T-helper 1 cell treated with Interleukin-12 subunit alpha and Interleukin-12 subunit beta and Interleukin-4 antibody, amounts not matched to agents 30 μg/mL and 1 μg/mL, for 36 hours (primary cell): ENCODE measurements at regions not wholly inside any gene's neighbourhood (a gene's known extent, or its start where the extent isn't known, plus 50 kb on each side); places are given as distances from the start of the nearest gene placed in this dataset.

Experiments used
- H3K27ac Mint-ChIP-seq: one replicate; pipeline ENCODE4 v1.8.0; 2021; ENCODE audit warnings: mild to moderate bottlenecking, mixed read lengths
- H3K27me3 Mint-ChIP-seq: one replicate; pipeline ENCODE4 v1.8.0; 2021; ENCODE audit warnings: low read depth, mixed read lengths
- H3K36me3 Mint-ChIP-seq: one replicate; pipeline ENCODE4 v1.8.0; 2021; ENCODE audit warnings: low read depth, mixed read lengths
- H3K4me1 Mint-ChIP-seq: one replicate; pipeline ENCODE4 v1.8.0; 2021; ENCODE audit warnings: low read depth, mixed read lengths
- H3K4me3 Mint-ChIP-seq: one replicate; pipeline ENCODE4 v1.8.0; 2021; ENCODE audit warnings: mild to moderate bottlenecking, moderate library complexity, mixed read lengths
- H3K9me3 Mint-ChIP-seq: one replicate; pipeline ENCODE4 v1.8.0; 2021; ENCODE audit warnings: mixed read lengths

DNA sequence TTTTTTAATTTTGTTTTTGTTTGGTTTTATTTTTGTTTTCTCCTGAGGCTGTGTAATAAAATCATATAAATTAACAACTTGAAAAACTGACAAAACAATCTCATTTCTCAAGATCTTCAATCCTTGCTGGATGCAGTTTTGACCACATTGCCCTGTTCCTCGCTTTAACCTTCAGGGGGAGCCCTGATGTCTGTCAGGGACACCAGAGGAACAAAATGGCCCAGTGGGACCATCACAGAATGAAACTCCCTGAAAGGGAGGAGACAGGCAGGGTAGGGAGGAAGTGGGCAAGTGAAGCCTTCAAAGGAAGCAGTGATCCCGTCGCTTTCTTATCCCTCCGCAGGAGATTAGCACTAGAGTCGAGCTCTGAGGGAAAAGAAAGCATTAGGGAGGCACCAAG lies 274.9 kb upstream of the LDB2 start:
- Mint-ChIP-seq H3K36me3 (no peaks in the 10 kb centered on the region), H3K27ac (no peak overlapping the region), H3K4me3 (no peak overlapping the region), H3K9me3 (no peaks in the 10 kb centered on the region), H3K4me1 (no peaks in the 10 kb centered on the region), H3K27me3 (no peaks in the 10 kb centered on the region)

DNA sequence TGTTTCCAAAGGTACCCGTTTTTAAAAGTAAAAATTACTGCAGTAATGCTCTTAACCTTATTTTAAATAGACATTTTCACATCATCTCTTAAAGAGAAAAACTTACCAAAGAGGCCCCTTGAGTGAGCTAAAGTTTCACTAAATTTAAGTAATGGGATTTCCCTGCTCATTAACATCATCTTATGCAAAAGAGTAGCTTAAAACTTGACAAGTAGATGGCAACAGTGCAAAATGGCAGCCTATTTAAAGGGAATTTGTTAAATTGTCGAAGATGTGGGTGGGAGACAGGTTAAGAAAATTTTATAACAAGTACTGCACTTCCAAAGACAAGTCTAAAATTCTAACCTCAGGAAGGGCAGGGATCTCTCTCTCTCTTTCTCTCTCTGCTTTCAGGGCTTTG lies 271.7 kb upstream of the LDB2 start:
- H3K36me3 Mint-ChIP-seq: no peaks in the 10 kb centered on the region
- H3K4me1 Mint-ChIP-seq: no peaks in the 10 kb centered on the region
- H3K27me3 Mint-ChIP-seq: no peaks in the 10 kb centered on the region
- H3K4me3 Mint-ChIP-seq: no peak overlapping the region
- no peaks in the 10 kb centered on the region for H3K9me3 Mint-ChIP-seq
- no peak overlapping the region for H3K27ac Mint-ChIP-seq

DNA sequence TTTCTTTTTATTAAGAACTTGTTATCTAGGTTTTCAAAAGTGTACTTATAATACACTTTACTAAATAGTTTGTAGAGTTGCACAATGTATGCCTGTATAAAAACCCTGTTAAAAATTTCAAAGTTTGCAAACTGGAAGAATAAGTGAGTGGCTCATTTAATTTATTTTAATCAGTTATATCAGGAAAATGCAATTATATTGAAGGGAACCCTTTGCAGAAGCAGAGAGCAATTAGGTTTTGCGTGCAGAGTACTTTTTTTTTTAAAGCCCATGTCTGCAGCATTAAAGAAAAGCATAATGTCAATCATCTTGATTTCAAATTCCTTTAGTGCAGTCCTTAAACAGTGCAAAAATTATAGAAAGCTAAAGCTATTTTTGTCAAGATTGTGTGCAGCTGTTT lies 271.3 kb upstream of the LDB2 start:
- Mint-ChIP-seq H3K4me1 (no peaks in the 10 kb centered on the region), H3K27ac (no peak overlapping the region), H3K9me3 (no peaks in the 10 kb centered on the region), H3K27me3 (no peaks in the 10 kb centered on the region), H3K4me3 (no peak overlapping the region), H3K36me3 (no peaks in the 10 kb centered on the region)

DNA sequence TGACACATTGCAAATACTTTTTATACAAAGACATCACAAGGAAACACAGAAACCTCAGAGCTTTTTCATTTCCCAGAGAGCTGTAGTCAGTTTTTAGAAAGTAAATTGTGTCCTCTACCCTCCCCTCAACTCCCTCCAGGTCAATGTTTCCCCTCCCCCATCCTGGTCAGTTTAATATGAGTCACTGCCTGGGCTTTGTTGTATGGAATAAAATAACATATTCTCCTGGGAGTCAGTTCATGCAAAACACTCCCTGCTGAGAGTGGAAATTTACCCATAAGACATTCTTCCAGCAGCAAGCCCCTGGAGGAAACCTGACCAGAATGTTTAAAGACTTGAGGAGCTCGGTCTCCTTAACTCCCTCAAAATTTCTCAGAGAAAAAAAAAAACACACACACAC lies 270.1 kb upstream of the LDB2 start:
- Mint-ChIP-seq H3K4me3 (no peak overlapping the region), H3K27ac (no peak overlapping the region), H3K9me3 (peaks cover 10% of the 10 kb centered on the region), H3K4me1 (no peaks in the 10 kb centered on the region), H3K27me3 (no peaks in the 10 kb centered on the region), H3K36me3 (peaks cover 4% of the 10 kb centered on the region)

DNA sequence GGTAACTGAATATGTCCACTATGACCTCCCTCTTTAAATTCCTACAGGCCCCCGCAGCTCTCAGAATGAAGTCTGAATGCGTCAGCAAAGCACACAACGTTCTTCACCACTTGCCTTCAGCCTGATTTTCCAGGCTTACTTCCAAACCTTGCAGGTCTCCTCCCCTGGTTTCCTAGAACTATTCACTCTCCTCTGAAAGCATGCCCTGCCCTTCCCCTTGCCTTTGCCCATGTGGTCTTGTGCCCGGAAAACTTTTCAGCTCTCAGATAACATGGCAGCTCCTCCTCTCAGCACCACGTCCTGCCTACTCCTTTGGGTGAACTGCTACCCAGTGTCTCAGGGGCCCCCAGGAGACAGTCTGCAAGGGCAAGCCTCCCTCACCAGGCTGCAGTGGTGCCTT lies 268.5 kb upstream of the LDB2 start:
- H3K36me3 Mint-ChIP-seq: peaks cover 4% of the 10 kb centered on the region
- H3K27ac Mint-ChIP-seq: no peak overlapping the region
- H3K9me3 Mint-ChIP-seq: peaks cover 12% of the 10 kb centered on the region
- H3K27me3 Mint-ChIP-seq: no peaks in the 10 kb centered on the region
- H3K4me1 Mint-ChIP-seq: no peaks in the 10 kb centered on the region
- no peak overlapping the region for H3K4me3 Mint-ChIP-seq

DNA sequence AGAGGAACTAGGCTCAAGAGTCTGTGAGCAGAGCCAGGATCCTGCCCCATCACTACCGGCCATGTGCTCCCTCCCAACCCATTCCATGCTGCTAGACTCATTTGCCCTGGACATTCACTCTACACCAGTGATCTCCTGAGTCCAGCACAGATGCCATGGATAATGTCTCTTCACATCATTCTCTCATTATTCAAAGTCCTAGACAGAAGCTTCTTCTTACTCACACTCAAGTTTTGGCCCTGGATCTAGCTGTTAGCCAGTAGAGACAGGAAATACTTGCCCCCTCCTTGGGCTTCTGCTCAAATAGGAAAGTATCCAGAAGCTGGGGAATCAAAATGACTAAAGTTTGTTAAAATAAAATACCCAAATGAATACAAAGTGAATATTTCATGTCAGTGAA lies 266.8 kb upstream of the LDB2 start:
- Mint-ChIP-seq H3K27ac (no peak overlapping the region), H3K36me3 (peaks cover 4% of the 10 kb centered on the region), H3K27me3 (no peaks in the 10 kb centered on the region), H3K4me3 (no peak overlapping the region), H3K9me3 (peaks cover 25% of the 10 kb centered on the region), H3K4me1 (peaks cover 13% of the 10 kb centered on the region)

DNA sequence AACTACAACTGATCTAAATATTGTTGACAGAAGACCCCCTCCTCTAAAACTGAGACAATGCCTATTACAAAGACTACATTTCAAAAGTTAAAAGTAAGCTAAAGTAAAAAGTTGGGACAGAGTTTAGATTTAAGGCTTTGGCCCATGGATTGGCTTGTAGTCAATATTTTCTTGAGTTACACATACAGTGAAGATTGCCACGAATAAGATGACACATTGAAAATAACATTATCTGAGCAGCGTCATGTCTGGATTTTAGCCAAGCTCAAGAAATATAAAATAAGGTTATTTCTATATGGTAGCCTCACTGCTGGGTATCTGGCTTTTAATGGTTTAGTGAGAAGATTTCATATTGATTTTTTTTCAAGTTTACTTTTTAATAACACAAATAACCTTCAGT lies 266.2 kb upstream of the LDB2 start:
- Mint-ChIP-seq H3K27me3 (no peaks in the 10 kb centered on the region), H3K4me1 (peaks cover 15% of the 10 kb centered on the region), H3K27ac (no peak overlapping the region), H3K4me3 (no peak overlapping the region), H3K9me3 (peaks cover 26% of the 10 kb centered on the region), H3K36me3 (peaks cover 4% of the 10 kb centered on the region)

DNA sequence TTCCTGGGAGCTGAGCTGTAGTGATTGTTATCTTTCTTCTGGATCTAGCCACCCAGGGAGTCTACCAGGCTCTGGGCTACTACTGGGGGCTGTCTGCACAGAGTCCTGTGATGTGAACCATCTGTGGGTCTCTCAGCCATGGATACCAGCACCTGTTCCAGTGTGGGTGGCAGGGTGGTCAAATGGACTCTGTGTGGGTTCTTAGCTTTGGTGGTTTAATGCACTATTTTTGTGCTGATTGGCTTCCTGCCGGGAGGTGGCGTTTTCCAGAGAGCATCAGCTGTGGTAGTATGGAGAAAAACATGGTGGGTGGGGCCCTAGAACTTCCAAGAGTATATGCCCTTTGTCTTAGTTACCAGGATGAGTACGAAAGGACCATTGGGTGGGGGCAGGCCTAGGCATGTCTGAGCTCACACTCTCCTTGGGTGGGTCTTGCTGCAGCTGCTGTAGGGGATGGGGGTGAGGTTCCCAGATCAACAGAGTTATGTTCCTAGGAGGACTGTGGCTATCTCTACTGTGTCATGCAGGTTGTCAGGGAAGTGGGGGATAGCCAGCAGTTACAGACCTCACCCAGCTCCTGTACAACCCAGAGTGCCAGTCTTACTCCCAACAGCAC lies 264.8 kb upstream of the LDB2 start:
- Mint-ChIP-seq H3K27ac (no peak overlapping the region), H3K4me3 (no peak overlapping the region), H3K9me3 (peaks cover 37% of the 10 kb centered on the region), H3K4me1 (peaks cover 15% of the 10 kb centered on the region), H3K27me3 (no peaks in the 10 kb centered on the region), H3K36me3 (peaks cover 4% of the 10 kb centered on the region)

DNA sequence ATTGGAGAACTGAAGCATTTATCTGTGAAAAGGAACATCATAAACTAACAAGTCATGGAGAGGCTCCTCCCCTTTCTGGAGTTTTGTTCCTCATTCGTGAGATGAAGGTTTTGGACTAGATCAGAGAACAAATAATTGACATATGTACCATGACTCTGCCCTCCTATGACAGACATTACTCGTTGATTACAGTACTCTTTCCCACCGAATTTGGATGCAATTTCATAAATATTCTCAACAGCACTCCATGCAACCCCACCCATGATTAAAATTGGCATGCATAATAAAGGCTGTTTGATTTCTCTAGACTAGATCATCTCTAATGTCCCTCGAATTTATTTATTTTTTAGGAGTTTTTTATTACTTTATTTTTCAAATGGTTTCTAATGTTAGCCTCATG lies 258.9 kb upstream of the LDB2 start:
- H3K4me1 Mint-ChIP-seq: peaks cover 15% of the 10 kb centered on the region
- peaks cover 27% of the 10 kb centered on the region for H3K9me3 Mint-ChIP-seq
- H3K27me3 Mint-ChIP-seq: peaks cover 5% of the 10 kb centered on the region
- no peaks in the 10 kb centered on the region for H3K36me3 Mint-ChIP-seq
- H3K4me3 Mint-ChIP-seq: no peak overlapping the region
- no peak overlapping the region for H3K27ac Mint-ChIP-seq

DNA sequence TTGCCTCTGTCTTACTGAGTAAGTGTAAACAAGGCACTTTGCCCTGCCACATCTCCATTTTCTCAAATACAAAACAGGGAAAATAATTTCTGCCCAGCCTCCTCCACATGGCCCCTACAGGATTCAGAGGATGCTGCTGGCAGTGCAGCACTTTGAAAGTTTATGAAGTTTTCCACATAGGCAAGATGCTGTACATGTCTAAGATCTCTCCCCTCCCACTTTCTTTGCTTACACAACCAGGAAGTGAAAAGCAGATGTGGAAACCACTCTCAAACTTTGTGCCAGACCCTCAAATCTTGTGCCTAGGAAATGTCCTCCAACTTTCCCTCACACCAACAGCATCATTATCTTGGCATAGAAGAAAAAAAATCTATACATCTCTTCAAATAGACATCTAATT lies 257.0 kb upstream of the LDB2 start:
- Mint-ChIP-seq H3K27me3 (peaks cover 5% of the 10 kb centered on the region), H3K4me1 (peaks cover 3% of the 10 kb centered on the region), H3K36me3 (no peaks in the 10 kb centered on the region), H3K9me3 (peaks cover 13% of the 10 kb centered on the region), H3K4me3 (no peak overlapping the region), H3K27ac (no peak overlapping the region)

DNA sequence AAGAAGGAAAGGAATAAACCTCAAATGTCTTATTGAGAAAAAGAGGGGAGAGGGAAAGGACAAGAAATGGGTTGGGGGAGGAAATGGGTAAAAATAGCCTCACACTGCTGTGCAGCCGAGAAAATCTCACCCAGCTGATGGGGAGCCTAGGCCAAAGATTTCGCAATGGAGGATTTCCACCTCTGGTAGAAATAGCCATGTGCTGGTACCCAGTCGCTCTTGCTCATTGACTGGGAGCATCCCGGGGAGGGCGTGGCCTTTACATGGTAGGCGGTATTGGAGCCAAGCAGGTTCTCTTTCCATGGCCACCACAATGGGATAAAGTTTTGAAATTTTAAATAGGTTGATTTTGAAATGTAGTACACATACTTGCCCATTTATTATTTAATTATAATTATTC lies 255.1 kb upstream of the LDB2 start:
- Mint-ChIP-seq H3K9me3 (peaks cover 12% of the 10 kb centered on the region), H3K27me3 (peaks cover 5% of the 10 kb centered on the region), H3K4me3 (no peak overlapping the region), H3K27ac (no peak overlapping the region), H3K36me3 (no peaks in the 10 kb centered on the region), H3K4me1 (no peaks in the 10 kb centered on the region)

DNA sequence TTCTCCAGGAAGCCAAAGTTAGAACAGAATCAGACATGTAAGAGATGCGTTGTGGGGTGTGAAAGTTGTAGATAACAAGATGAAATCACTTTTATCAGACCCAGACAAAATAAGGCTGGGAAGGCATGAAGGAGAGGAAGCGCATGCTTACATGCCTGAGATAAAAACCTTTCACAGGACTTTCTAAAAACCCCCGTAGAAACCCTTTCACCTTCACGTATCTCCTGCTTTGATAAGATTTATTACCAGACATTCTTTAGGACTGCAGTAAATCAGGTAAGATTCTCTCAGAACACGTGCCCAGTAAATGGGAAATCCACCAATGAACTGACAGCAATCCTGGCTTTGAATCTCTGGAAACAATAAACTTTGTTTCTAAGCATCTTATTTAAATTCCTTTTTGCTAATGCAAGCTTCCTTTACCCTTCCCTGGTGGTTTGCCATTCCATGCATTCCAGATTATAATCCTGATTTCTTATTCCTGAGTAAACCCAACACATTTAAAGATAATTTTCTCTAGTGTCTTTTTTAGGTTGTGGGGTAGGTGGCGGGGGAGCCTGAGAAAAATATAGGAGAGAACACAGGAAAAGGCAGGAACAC lies 254.6 kb upstream of the LDB2 start:
- no peak overlapping the region for H3K27ac Mint-ChIP-seq
- peaks cover 9% of the 10 kb centered on the region for H3K9me3 Mint-ChIP-seq
- peaks cover 5% of the 10 kb centered on the region for H3K27me3 Mint-ChIP-seq
- H3K4me1 Mint-ChIP-seq: no peaks in the 10 kb centered on the region
- H3K4me3 Mint-ChIP-seq: no peak overlapping the region
- H3K36me3 Mint-ChIP-seq: no peaks in the 10 kb centered on the region

DNA sequence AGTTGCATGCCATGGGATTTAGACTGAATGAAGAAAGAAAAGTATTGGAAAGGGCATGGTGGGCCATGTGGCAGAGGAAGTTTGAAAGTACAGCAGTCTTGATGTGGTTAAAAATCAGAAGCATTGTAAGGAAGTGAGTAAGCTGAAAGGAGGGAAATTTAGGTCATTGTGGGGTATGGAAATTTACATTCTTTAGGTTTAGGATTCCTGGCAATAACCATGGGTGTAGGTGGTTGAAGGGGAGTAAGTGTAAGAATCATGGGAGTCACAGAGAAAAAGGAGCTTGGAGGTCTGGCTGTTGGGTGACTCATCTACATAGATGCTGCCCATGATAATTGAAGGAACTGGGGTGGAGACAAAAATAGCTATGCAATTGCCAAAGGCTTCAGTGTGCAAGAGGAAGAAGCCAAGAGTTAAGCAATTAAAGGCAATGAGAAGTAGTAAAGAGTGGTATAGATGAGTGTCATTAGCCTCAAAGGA lies 243.8 kb upstream of the LDB2 start:
- no peak overlapping the region for H3K27ac Mint-ChIP-seq
- no peak overlapping the region for H3K4me3 Mint-ChIP-seq
- peaks cover 40% of the 10 kb centered on the region for H3K9me3 Mint-ChIP-seq
- no peaks in the 10 kb centered on the region for H3K27me3 Mint-ChIP-seq
- H3K4me1 Mint-ChIP-seq: peaks cover 4% of the 10 kb centered on the region
- no peaks in the 10 kb centered on the region for H3K36me3 Mint-ChIP-seq

DNA sequence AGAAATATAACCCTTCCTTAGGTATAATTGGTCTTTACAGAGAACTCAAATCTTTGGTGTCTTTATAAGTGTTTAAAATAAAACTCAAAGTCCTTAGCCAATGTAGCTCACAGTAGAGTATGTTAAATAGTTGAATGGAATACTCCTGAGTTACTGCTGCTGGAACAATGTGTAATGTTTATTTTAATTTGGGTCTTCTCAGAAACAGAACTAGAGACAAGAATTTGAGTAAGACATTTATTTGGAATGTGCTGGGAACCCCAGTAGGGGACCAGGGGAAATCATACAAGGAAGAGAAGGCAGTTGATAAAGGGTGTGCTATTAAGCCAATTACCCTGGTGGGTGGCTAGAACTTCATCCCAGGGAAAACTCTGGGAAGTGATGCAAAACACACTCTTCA lies 240.4 kb upstream of the LDB2 start:
- H3K9me3 Mint-ChIP-seq: peaks cover 39% of the 10 kb centered on the region
- H3K27me3 Mint-ChIP-seq: no peaks in the 10 kb centered on the region
- no peak overlapping the region for H3K27ac Mint-ChIP-seq
- H3K4me1 Mint-ChIP-seq: peaks cover 4% of the 10 kb centered on the region
- H3K4me3 Mint-ChIP-seq: no peak overlapping the region
- H3K36me3 Mint-ChIP-seq: no peaks in the 10 kb centered on the region

DNA sequence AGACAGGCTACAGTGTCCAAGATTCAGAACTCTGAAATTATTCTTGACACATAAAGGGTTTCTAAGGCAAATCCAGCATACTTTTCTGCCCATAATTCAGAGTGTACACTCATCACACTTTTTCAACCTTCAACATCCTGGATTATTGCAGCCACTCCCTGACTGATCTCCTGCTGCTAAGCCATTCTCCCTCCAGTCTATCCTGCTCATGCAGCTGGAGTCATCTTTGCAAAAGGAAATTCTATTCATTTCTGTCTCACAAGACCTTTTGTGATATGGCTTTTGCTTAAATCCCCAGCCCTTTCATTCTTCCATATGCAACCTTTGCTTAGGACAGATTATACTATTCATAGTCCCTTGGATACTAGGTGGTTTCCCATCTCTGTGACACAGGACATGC lies 236.1 kb upstream of the LDB2 start:
- Mint-ChIP-seq H3K36me3 (no peaks in the 10 kb centered on the region), H3K4me3 (no peak overlapping the region), H3K9me3 (peaks cover 20% of the 10 kb centered on the region)

DNA sequence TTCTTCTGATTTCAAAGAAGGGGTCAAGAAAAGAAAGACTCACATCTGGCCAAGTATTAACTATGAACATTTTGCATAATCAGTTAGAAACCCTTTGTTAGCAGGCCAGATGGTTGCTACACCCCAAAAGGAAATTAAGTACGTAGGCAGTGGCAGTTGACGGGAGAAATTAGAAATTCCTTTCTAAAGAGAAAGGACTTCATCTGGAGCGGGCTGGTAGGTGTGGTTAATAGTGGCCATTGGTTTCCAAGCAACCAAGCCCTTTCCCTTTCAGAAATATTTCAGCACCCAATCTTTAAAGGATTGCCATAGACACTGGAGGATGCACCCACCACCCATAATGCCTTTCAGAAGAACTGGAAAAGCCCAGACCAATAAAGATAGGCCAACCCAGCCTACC lies 235.7 kb upstream of the LDB2 start:
- no peaks in the 10 kb centered on the region for H3K36me3 Mint-ChIP-seq
- H3K4me1 Mint-ChIP-seq: no peaks in the 10 kb centered on the region
- no peak overlapping the region for H3K27ac Mint-ChIP-seq
- H3K27me3 Mint-ChIP-seq: no peaks in the 10 kb centered on the region
- H3K4me3 Mint-ChIP-seq: no peak overlapping the region
- peaks cover 19% of the 10 kb centered on the region for H3K9me3 Mint-ChIP-seq

More for the DNA sequence above, 236.1 kb upstream of the LDB2 start:
- Mint-ChIP-seq H3K27me3 (no peaks in the 10 kb centered on the region), H3K4me1 (no peaks in the 10 kb centered on the region), H3K27ac (no peak overlapping the region)
